HTR-8/SVneo (cell line): ENCODE measurements at regions not wholly inside any gene's neighbourhood (a gene's known extent, or its start where the extent isn't known, plus 50 kb on each side); places are given as distances from the start of the nearest gene placed in this dataset.
A peak's percentile ranks its signal among the peaks of the same experiment; 100 is the strongest.

Source experiments
- DNase-seq: peaks from one replicate; pipeline ENCODE4 v3.0.0; 2011; ENCODE audit warnings: low spot score, mixed read lengths; ENCODE audit not compliant: insufficient read length
- FAIRE-seq: peaks from 2 replicates; lab custom pipeline; 2011; peaks lifted over from hg19 to GRCh38; lab: Jason Lieb, UNC

- FAIRE-seq, result no peak
- DNase-seq, result no peak
Measured at GRCh38 chr3:161975201-161975600, 478.6 kb downstream of the OTOL1 start.

GRCh38 chr3:161977063-161977462 lies 480.5 kb downstream of the OTOL1 start:
- no peak for FAIRE-seq
- DNase-seq, result no peak

GRCh38 chr3:161977850-161978249 lies 481.2 kb downstream of the OTOL1 start:
- FAIRE-seq (peak; percentile 49), DNase-seq (no peak)

GRCh38 chr3:161987933-161988332 lies 491.3 kb downstream of the OTOL1 start:
- FAIRE-seq (no peak), DNase-seq (no peak)

GRCh38 chr3:161989012-161989411 lies 492.4 kb downstream of the OTOL1 start:
- FAIRE-seq, result no peak
- no peak for DNase-seq

- FAIRE-seq, result no peak
- no peak for DNase-seq
Measured at GRCh38 chr3:161990036-161990435, 493.4 kb downstream of the OTOL1 start.

GRCh38 chr3:161991901-161992540 lies 495.4 kb downstream of the OTOL1 start:
- no peak for DNase-seq
- FAIRE-seq, result no peak

GRCh38 chr3:161999846-162000245 lies 503.2 kb downstream of the OTOL1 start:
- FAIRE-seq, result no peak
- no peak for DNase-seq

- DNase-seq (no peak), FAIRE-seq (no peak)
Measured at GRCh38 chr3:162007722-162008121, 511.1 kb downstream of the OTOL1 start.

GRCh38 chr3:162012633-162013032 lies 516.0 kb downstream of the OTOL1 start:
- FAIRE-seq (no peak), DNase-seq (no peak)

- no peak for FAIRE-seq
Measured at GRCh38 chr3:162014284-162014683, 517.7 kb downstream of the OTOL1 start.

GRCh38 chr3:162015856-162016255 lies 519.2 kb downstream of the OTOL1 start:
- no peak for FAIRE-seq
- DNase-seq, result no peak

More at GRCh38 chr3:162014284-162014683, 517.7 kb downstream of the OTOL1 start:
- DNase-seq, result no peak

GRCh38 chr3:162019817-162020216 lies 523.2 kb downstream of the OTOL1 start:
- no peak for DNase-seq
- FAIRE-seq, result no peak

- FAIRE-seq (no peak), DNase-seq (no peak)
Measured at GRCh38 chr3:162021206-162021605, 524.6 kb downstream of the OTOL1 start.

GRCh38 chr3:162022911-162023310 lies 526.3 kb downstream of the OTOL1 start:
- DNase-seq (no peak), FAIRE-seq (no peak)

GRCh38 chr3:162029736-162030135 lies 533.1 kb downstream of the OTOL1 start:
- DNase-seq, result no peak

GRCh38 chr3:162034368-162034767 lies 537.8 kb downstream of the OTOL1 start:
- DNase-seq (no peak), FAIRE-seq (no peak)

More at GRCh38 chr3:162029736-162030135, 533.1 kb downstream of the OTOL1 start:
- no peak for FAIRE-seq

GRCh38 chr3:162041622-162042021 lies 545.0 kb downstream of the OTOL1 start:
- FAIRE-seq (no peak), DNase-seq (no peak)

GRCh38 chr3:162052636-162053035 lies 556.0 kb downstream of the OTOL1 start:
- no peak for FAIRE-seq

GRCh38 chr3:162072656-162073164 lies 576.1 kb downstream of the OTOL1 start:
- FAIRE-seq, result no peak
- DNase-seq, result no peak

More at GRCh38 chr3:162052636-162053035, 556.0 kb downstream of the OTOL1 start:
- DNase-seq, result no peak

GRCh38 chr3:162073422-162073975 lies 576.9 kb downstream of the OTOL1 start:
- DNase-seq, result no peak
- no peak for FAIRE-seq

GRCh38 chr3:162077108-162077507 lies 580.5 kb downstream of the OTOL1 start:
- DNase-seq, result no peak
- no peak for FAIRE-seq
